ENCODE measurements at regions not wholly inside any gene's neighbourhood (a gene's known extent, or its start where the extent isn't known, plus 50 kb on each side); places are given as distances from the start of the nearest gene placed in this dataset.

DNA sequence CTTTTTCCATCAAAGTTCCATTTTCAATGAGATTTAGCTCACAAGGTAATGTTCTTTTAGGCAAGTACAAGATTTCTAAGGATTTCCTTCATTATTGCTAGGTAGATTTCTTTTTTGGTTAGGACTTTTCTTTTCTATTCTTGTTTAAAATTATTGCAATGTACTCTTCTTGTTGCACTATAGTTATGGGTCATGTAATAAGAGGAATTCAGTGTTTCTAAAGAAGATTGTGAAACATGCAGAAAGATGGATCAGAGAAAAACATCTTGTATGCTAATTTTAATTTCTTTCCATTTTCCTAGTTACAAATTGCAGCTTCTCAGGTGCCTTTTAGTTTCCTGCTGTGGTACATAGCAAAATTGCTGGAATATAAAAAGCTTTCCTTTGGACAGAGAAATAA is 56.1 kb downstream of the BTG1 start:
- no peak for DNase-seq (ENCODE audit: low read depth)

DNA sequence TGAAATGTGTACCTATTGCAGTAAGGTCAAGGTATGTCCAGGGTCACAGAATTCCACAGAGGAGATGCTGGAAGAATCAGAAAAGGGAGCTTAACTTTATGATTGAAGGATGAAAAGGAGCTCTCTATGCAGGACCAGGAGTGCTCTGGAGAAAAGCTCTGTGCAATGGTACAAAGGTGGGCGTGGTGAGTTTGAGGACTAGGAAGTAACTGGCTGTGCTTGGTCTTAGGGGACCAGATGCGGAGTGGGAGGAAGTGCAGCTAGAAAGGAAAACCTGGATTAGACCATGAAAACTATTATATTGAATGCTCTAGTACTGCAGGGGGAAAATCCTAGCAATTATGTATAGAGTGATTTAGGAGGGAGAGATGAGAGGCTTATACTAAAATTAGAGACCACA is 56.8 kb downstream of the BTG1 start:
- DNase-seq (ENCODE audit: low read depth): no peak

DNA sequence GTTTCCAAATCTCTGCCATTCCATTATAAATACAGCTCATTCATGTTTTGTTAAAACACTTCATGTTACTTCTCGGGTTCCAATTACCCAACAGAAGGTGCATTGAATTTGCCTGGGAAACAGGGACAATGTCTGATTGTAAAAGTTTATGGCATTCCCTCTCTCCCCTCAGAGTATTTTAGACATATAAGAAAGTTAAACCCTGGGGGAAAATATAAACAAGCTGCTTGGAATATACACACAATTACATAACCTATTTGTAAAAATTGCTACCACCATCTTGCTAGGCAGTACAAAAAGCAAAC is 60.0 kb downstream of the BTG1 start:
- no peak for DNase-seq (ENCODE audit: low read depth)

DNA sequence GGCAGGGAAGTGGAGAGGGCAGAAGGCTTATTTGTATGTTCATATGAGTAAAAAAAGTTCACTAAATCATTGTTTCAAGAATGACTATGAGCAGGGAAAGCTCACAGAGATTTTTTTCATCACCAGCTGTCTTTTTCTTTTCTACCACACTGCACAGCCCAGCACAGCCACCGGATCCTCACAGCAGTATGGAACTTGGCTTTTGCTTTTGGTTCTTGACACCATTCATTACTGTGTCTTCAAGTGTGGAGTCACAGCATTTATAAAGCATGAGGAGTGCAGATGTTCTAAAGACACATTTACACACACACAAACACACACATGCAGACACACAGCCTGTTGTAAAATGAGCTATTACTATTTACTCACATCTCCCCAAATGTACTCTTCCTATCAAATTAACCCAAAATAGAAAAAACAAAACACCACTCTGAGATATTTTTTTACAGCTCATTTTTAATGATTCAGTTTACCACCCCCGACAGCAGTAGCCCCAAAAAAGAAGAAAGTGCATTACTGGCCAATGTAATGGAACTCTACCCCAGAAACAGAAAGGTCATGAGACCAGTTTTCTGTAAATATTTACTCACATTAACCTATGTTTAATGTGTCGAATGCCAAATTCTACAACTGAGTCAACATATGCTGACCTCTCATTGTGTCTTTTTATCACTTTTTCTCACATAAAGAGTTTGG is 60.5 kb downstream of the BTG1 start:
- no peak for DNase-seq (ENCODE audit: low read depth)

DNA sequence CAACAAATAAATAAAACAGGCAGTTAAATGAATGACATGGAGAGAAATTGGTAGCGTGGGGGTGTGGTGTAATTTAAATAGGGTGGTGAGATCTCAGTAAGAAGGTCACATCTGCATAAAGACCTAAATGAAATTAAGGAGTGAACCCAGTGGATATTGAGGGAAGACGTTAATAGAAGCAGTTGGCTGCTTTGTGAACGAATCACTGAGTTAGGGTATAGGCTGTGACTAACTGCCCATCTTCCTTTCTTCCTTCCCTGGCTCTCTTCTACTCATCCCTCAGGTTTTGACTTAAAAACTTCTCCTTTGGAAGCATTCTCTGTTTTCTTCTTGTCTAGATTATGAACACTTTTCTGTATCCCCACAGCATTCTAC is 64.7 kb downstream of the BTG1 start:
- no peak for DNase-seq (ENCODE audit: low read depth)

DNA sequence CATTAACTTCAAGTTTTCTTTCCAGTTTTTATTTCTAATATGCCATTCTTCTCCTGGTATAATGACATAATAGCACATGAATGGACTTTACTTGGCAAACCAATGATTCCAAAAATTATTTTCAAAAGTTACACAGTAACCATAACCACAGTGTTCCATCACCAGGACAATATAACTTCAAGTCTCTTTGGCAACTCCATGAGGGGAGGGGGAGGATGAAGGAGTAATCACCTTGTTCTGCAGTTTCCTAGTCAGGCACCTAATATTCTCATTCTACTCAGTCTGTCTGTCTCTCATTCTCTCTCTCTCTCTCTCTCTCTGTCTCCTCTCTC is 66.6 kb downstream of the BTG1 start:
- DNase-seq (ENCODE audit: low read depth): peak; percentile 15

DNA sequence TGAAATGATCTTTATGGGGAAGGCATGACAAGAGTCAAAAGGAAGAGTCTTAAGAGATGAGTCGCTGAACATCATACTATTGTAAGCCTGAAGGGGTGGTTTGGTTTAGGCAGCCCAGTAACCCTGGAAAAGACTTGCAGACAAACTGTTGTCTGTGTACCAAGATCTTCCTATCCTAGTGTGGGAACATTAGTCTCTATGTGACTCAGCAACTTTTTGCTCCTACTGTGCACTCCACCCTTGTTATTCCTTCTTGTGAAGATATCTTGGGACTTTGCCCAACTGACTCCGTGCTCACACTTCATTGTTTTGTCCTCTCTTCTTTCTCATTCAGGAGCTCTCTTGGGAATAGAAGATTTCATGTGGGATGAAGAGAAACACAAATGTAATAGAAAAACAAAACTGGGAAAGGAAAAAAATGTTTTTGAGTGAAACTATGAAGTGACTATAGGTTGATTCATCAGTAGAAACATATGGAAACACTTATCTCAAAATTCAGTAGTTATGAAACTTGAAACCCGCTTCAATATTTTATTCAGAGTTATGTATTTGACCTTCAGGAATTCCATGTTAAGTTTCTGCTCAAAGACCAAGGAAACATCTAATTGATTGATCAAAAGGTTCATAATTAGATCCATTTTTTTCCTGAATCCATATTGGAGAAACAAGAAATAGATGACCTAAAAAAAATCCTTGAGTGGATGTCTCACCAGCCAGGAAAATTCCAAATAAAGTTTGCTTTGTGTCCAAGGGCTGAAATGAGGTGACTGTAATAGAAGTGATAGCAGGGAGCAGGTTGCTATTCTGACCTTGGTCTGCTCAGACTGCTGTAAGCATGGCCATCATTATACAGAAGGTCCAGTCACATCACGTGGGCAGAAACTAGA is 67.2 kb downstream of the BTG1 start:
- peak; percentile 88 for DNase-seq (ENCODE audit: low read depth)

DNA sequence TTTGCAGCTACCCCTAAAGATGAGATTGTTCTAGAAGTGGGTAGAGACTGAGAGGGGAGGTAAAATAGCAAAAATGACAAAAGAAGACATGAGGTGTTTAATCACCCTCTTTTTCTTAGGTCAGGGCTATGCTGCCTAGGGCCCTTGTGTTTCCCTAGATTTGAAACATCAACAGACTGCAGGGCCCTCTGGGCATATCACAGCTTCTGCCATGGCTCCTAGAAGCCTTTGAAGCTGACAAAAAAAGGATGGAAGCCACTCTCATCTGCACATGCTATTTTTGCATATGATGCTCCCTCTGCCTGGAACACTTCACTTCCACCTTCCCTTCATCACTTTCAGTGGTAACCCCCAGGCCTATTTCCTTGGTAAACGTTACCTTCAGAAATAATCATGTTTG is 68.1 kb downstream of the BTG1 start:
- DNase-seq (ENCODE audit: low read depth): no peak

DNA sequence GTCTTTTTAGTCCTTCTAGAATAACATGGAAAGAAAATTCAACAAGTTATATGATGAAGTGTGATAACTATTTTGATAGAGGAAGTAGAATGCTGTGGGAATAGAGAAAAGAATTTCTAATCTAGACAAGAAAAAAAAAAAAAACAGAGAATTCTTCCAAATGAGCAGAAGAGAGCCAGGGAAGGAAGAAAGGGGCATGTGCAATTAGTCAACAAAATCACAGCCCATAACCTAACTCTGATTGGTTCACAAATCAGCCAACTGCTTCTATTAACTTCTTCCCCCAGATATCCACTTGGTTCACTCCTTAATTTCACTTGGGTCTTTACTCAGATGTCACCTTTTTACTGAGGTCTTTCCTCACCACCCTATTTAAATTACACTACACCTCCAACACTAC is 69.5 kb downstream of the BTG1 start:
- DNase-seq (ENCODE audit: low read depth): no peak

DNA sequence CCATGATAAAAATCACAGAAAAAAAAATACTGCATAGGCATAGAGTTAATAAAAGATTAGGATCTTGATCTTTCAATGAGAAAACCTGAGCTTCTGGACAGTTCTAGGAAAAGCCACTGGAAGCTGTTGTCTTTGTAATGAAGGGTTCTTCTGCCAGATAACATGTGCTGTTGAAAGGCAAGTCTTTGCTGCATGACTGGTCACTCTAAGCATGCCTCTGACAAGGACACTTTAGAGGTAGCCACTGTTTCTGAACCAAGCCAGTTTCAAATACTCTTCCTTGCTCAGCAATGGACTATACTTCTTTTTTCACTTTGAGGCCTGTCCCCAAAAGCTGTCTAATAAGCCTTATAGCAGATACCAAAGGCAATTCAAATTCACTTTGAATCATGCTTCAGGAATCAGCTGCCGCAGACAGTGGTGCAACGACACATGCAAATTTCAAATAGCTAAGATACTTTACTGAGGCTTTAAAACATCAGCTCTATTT is 70.2 kb downstream of the BTG1 start:
- no peak for DNase-seq (ENCODE audit: low read depth)

DNA sequence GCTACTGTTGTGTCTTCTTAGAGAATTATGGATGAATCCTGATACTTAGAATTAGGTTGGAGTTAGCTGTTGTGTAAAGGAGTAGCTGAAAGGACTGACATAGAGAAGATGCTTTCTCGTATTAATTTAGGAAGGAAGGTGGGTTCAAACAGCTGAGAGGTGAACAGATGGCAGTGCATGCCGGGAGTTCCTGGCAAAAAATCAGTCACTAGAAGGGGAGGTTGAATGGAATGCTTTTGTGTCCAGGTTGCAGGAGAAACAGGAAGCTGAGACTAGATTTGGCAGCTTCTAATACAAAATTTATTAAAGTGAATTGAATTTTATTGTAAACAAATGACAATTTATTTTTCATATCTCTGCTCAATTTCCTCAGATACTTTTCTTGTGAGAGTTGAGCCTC is 70.8 kb downstream of the BTG1 start:
- no peak for DNase-seq (ENCODE audit: low read depth)

DNA sequence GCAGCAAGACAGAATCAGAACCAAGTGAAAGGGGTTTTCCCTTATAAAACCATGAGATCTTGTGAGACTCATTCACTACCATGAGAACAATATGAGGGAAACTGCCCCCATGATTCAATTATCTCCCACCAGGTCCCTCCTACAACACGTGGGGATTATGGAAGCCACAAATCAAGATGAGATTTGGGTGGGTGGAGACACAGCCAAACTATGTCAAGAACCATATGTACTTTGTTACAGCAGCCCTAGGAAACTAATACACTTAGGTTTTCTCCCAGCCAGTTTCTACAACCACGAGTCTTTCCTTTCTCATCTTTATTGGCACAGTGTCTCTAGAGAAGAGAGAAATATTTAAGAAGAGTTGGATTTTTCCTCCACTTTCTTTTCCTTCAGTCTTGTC is 72.6 kb downstream of the BTG1 start:
- no peak for DNase-seq (ENCODE audit: low read depth)

DNA sequence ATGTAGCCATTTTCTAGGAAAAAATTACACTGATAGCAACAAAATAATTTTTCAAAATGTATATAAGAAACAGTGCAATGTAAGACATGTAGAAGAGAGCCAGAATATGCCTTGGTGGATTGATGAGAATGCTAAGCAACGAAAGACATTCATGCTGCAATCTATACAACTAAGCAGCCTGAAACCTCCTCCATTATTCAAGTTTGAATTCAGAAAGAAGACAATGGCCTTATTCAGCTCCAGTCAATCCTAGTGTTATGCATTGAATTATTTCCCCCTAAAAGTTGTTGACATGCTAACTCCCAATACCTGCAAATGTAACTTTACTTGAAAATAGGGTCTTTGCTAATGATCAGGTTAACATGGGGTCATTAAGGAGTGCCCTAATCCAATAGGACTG is 73.5 kb downstream of the BTG1 start:
- no peak for DNase-seq (ENCODE audit: low read depth)

DNA sequence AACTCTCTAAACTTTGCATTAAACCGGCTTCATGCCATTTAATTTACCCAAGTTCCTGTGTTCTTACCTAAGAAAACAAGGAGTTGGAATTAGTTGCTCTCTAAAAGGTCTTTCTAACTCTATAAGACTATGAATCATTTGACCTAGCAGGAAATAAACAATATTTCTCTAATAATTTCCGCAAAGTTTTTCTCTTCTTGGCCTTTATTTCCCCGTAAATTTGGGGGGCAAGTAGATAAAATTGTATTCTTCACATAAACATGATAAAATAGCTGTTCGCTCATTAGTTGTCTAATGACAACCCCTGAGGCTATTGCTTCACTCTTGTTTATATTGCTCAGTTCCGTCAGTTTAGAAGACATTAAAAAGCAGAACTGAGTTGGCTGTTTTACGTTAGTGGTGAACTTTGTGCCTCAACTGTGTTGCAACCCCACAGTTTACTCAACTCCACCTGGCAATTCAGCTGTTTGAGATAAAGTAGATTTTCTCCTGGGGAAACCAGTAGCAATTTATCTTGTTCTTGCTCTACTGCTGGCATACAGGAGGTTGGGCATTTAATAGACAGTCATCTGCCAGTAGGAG is 74.7 kb downstream of the BTG1 start:
- no peak for DNase-seq (ENCODE audit: low read depth)

DNA sequence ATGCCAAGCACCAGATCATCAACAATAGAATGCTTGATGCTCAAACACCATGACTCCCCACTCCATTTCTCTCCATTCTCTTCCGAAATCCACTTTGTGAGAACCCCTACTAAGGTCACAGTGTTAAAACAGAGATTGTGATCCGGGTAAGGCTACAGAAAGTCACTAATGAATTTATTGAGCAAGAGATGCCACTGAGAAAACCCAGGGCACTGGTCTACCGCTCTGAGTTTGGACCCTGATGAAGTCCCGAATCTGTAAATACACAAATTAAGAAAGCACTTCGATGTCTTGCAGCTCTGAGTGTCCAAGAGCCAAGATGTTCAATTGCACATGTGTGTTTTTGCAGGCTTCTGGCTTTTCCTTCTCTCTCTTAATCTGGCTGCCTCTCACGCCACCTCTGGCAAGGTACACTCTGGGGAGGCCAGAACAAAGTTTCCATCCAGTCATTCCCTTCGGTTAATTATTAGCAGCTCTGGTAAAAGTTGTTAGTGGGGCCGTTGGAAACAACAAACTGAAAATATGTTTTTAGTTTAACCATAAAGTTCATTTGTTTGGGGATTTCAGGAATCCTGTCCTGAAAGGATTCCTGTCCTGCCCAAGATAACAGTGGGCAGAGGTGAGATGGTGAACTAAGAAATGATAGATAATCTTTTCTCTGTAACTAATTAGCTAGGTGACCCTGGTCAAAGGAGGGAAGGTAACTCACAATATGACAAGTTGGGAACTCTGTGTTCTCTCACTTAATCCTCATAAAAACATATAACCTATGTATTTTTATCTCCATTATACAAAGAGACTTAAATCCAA is 75.4 kb downstream of the BTG1 start:
- no peak for DNase-seq (ENCODE audit: low read depth)

DNA sequence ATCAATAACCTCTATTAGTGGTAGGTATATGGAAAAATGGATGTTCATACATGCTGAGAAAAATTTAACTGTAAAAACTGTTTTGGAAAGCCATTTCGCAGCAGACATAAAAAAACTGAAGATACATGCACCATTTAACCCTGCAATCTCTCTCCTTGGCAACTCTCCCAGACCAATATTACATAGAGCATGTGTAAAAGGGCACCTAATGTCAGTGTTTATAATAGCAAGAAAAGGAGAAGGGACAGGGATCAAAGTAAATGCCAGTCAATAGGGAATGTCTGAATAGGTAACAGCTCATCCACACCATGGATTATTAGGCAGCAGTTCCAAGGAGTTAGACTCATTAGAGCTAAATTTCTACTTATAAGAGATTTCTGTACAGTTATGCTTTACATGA is 77.2 kb downstream of the BTG1 start:
- DNase-seq (ENCODE audit: low read depth): no peak

DNA sequence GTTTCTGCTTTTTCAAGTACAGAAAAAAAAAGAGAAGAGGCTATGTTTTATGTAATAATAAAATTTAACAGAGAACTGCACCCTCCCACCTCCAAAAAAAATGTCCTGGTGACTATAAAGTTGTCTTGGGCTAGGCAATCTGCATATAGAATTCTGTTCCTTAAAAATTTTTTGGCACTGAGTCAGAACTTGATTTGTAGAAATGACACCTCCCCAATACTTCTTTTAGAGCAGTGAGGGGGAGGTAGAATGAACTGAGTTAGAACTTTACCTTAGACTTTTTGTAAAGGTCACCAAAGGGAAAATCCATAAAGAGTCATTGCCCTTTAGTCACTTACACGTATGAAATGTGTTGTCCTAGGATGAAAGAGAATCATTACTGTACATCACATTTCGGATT is 80.0 kb downstream of the BTG1 start:
- no peak for DNase-seq (ENCODE audit: low read depth)

DNA sequence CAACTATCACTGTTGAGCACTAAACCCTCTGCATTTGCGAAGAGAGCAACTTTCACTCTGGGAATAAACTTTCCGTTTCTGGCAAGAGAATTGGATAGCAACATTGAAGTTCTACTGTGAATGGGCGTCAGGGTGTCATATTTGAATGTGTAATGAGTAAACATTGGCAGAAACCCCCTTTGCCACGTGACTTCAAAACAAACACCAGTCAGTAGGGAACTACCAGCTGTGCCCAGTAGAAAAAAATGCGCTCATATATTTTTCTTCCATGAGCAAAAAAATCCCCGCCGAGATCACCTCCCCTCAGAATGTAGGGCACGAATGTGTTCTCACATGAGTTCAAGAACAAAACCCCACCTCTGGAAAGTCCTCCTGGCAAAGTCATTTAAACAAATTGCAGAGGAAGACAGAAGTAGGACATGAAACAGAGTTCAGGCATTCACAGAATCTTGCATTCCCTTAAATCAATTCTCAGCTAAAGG is 80.6 kb downstream of the BTG1 start:
- DNase-seq (ENCODE audit: low read depth): peak; percentile 52

DNA sequence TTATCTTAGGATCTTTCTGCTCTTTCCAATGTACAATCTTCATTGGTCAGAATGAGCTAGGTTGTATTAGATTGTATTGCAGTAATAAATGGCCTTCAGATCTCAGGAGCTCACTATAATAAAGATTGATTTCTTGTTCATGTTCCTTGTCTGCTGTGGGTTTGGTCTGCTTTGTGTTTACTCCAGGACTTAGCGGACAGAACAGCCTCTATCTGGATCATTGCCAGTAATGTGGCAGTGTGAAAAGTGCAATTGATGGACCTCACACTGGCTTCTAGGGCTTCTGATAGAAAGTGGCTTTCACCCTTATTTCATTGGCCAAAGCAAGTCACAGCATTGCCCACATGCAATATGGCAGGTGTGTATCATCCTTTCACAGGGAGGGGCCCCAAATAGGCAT is 81.2 kb downstream of the BTG1 start:
- DNase-seq (ENCODE audit: low read depth): no peak

DNA sequence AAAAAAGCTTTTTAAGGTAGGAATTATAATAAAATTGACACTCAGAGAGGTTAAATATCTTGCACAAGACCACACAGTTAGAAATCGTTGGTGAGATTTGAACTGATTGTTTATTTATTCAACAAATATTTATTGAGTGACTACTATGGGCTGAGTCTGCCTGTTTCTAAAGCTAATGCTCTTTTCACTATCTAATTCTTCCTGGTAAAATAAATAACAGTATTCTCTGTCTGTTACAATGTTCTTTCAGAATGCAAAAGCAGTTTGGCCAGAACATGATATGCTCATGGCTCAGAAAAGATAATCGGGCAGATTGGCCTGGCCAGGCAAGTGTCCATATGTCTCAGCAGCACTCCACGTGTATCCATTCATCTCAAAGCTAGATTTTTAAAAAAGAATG is 82.0 kb downstream of the BTG1 start:
- no peak for DNase-seq (ENCODE audit: low read depth)

DNA sequence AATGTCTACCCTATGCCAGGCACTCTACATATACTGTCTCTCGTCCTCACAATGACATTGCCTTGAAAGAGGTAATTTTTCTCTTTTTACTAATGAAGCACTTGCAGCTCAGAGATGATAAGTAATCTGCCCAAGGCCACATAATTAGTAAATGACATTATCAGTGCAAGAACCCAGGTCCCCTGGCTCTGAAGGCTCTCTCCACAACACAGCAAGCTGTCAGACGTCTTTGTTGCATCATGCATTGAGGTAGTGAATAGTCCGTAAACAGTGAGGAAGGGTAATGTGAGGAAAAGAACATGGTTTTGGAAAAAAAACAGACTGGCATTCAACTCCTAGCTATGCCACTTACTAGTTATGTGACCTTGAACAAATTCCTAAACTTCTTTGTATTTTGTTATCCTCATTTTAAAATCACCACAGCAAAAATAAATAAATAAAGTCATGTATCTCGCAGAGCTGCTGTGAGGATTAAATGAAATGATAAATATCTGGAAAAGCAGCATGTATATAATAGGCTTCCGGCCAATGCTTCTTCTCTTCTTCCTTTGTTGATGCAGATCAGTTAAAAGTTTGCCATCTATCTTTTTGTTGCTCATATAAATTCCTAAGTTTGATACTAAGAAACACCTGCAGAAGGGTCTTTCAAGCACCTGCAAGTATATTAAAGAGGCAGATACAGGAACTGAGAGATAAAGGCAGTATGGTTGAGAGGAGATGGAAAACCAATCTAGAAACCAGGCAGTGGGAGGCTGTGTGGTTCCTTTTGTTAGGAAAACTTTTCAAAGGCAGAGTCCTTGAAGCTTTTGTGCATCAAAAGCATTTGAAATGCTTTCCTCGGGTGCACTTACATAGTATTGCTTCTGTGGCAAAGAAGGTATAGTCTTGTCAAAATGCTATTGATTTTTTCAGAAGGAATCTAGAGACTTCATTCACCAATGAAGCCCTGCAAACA is 82.8 kb downstream of the BTG1 start:
- no peak for DNase-seq (ENCODE audit: low read depth)

Measured in Daoy (cell line).